GM18909 (cell line): ENCODE measurements at regions not wholly inside any gene's neighbourhood (a gene's known extent, or its start where the extent isn't known, plus 50 kb on each side); places are given as distances from the start of the nearest gene placed in this dataset.
"Not testable (repeated sequence)": the region's sequence is repeated elsewhere in the genome, so short reads cannot be mapped to it uniquely, and the experiment has no call there.

Experiments used
- ATAC-seq: cut with Tn5 transposase; IDR thresholded peaks from one replicate; pipeline ENCODE4 v1.9.1; 2021; ENCODE audit warnings: mild to moderate bottlenecking; ENCODE audit not compliant: unreplicated experiment, poor library complexity

DNA sequence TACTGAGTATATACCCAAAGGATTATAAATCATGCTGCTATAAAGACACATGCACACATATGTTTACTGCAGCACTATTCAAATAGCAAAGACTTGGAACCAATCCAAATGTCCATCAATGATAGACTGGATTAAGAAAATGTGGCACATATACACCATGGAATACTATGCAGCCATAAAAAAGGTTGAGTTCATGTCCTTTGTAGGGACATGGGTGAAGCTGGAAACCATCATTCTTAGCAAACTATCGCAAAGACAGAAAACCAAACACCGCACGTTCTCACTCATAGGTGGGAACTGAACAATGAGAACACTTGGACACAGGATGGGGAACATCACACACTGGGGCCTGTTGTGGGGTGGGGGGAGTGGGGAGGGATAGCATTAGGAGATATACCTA lies 378.3 kb upstream of the PIK3R1 start:
- not testable (repeated sequence) for ATAC-seq

DNA sequence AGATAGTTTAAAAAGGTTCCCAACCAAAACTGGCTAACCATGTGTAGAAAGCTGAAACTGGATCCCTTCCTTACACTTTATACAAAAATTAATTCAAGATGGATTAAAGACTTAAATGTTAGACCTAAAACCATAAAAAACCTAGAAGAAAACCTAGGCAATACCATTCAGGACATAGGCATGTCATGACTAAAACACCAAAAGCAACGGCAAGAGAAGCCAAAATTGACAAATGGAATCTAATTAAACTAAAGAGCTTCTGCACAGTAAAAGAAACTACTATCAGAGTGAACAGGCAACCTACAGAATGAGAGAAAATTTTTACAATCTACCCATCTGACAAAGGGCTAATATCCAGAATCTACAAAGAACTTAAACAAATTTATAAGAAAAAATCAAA lies 379.1 kb upstream of the PIK3R1 start:
- not testable (repeated sequence) for ATAC-seq

DNA sequence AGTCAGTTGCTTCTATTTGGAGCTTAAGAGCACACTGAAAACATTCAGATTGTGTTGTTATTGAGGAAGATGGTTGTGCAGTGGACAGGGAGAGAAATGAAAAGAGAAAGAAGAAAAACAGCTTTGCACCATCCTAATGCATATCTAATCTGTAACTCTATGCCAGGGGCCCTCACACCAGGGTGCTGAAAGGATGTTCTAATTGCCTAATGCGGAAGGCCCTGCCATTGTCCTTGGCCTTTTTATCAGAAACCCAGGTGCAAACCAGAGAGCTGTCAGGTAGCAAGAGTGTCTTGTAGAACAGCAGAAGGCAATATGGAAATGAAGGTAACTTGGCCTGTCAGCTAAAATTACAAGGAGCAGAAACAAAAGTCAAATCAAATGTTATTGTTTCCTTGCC lies 384.5 kb upstream of the PIK3R1 start:
- ATAC-seq = no peak

DNA sequence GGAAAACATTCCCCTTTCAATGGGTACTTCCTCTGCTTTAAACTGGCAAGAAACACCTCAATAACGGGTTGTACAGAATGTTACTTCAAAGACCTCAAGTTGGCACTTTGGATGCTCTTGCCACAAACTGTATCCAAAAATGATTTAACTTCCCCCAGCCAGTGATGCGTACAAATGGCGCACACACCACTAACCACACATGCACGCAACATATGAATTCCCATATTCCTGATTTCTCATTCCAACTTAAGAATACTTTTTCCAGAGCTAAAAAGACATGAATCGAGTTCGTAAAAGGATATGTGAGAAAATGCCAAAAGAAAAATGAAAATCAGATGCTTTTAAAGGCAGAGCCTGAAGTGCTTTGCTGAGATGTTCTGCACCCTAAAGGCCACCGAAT lies 388.0 kb upstream of the PIK3R1 start:
- ATAC-seq = no peak

DNA sequence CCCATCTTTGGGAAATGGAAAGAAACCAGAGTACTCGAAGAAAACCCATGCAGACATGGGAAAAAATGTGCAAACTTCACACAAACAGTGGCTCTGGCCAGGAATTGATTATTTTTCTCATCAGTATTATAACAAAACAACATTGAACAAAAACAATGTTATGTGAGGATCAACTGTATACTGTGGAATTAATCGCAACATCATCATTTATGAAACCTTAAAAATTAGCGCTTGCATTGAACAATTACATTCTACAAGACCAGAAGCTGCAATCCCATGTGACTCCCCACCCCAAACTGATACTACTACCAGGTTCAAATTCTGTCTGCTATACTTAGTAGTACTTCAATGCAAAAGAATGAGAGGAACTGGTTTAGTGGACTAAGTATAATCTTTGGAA lies 390.7 kb upstream of the PIK3R1 start:
- no peak for ATAC-seq

DNA sequence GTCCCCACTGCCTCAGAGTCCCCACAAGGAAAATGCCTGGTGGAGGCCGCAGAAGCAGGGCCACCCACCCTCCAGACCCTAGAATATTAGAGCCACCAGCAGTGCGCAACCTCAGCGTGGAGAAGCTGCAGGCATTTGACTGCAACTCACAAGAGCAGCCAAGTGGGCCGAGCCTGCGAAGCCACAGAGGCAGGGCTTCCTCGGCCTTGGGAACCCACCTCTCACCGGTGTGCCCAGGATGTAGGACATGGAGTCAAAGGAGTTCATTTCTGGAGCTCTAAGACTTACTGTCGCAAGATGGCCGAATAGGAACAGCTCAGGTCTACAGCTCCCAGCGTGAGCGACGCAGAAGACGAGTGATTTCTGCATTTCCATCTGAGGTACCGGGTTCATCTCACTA lies 397.9 kb upstream of the PIK3R1 start:
- ATAC-seq = no peak

DNA sequence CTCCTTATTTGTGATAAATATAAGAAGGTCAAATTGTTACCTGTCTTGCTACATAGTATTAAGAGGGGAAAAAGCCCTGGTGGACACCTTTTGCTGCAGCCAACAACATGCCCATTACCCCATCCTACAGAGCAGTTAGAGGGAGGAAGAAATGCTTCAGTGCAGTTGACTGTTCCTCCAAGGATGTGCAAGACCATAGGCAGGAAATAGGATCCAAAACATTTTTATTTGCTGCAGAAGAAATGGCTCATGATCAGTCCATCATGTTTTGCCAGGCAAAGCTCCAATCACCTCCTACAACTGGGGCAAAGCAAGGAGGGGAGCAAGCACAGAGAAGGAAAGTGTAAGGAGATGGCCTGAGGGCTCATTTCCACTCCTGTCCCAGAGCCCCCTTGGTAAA lies 399.1 kb upstream of the PIK3R1 start:
- no peak for ATAC-seq

DNA sequence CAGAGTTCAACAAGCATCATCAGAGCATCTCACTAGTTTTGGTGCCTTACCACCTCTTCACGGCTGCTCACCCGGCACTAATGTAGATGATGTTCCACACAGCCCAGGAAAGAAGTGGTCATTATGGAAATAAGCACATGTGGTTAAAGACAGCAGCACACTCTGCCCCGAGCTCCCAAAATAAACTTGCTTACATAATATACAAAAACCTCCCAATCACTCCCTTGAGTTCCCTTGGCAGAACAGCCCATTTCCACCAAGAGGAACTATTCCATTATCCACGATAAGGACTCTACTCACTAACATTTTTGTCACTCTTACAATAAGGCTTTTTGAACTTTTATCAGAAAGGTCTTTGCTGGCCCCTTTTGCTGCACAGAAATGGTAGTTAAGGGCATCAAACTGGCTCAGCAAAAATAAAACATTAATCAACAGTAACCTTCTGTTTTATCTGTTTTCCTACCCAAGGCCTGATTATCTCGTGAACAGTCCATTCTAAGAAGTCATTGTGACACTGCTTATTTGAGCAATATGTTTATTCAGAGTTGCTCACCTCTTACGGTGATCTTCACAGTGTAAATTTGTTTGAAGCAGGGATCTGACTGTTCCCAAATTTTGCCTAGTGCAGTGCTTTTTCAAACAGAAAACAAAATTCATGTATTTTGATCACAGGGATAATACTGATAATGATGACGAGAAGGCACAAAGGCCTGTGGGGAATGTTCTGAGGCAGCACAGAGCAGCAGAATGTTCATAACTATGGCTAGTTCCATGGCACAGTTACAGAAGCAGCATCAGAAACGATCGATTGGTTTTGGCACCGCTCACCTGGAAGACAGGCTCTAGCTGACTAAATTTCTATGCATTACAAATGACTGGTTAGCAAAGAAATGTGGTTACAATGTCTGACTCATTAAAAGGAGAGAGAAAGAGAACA lies 399.8 kb upstream of the PIK3R1 start:
- no peak for ATAC-seq

DNA sequence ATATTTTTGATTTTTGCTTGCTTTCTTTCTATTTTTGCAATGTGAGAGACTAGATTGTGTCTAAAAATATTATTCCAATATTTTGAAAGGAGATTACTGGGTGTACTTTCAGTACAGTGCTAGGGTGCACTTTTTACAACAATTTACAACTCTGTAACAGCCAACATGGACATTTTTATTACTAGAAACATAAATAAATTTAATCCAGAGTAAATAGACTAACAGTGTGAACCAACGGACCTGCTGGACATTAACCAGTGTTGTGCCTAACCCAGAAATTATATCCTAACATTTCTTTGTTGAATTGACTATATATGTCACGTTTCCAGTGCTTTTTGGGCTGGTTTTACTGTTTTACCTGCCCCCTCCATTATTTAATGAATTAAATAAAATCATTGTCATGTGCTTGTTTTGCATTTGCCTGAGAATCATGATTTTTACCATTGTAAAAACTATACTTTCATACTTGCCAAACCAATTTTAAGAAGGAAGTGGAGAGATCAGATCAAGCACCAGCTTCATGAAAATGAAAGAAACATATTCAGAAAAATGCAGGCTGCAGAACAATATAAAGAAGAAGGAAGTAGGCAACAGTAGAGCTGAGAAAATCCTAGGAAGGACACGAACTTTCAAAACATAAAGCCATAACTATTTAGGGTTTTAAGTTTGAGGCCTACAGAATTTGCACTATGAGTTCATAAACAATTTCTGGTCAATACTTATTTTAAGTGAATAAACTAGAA lies 400.8 kb upstream of the PIK3R1 start:
- ATAC-seq = no peak

DNA sequence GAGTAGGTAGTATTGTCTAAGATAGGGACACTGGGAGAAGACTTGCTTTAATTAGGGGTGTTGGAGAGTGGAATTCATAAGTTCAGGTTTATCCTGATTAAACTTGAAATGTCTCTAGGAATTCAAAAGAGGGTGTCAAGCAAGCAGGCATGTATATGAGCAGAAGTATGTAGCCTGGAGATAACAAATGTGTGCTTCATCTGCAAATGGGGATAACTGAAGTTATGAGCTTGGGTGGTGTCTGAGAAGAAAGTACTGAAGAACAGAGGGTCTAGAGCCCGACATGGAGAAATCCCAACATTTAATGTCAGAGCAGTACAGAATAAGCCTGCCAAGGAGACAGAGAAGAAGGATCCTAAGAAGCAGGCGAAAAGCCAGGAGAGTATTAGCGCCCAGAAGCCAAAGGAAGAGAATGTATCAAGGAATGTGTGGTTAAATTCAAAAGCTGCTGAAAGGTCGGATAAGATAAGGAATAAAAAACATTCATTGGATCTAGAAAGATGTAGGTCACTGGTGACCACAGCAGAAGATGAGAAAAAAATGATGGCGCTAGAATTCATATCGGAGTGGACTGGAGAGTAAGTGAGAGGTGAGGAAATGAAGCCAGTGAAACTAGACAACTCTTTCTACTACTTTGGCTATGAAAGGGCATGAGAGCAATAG lies 401.5 kb upstream of the PIK3R1 start:
- no peak for ATAC-seq

DNA sequence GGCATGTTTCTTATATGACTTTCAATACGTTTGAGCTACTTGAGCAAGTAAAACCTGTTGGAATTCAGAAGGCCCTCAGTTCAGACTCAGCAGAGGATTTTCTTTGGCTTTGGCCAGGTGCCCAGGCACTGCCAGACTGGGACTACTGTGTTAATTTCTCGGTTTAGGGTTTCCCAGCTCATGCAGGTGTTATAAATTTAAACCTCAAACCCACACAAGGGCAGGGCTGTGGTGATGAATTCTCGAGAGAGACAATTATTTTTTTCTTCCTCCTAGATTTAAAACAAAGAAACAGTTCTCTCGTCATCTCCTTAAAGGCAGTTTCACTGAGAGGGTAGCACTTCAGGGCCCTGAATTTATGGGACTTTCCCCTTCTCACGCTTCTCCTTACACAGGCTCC lies 406.0 kb upstream of the PIK3R1 start:
- ATAC-seq = no peak

DNA sequence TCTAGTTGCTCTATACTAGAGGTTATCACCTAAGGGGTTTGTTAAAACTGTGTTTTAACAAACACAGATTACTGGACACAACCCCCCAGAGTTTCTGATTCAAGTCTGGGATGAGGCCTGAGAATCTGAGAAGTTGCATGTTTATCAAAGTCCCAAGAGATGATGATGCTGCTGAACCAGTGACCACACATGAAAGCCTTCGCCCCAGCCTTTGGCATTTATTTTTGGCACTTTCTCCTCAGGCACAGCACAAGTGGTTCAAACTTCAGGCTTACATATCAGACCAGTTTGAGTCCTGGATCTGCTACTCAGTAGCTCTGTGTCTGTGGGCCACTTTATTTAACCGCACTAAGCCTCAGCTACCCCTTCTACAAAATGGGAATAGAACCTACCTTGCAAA lies 407.2 kb upstream of the PIK3R1 start:
- no peak for ATAC-seq

DNA sequence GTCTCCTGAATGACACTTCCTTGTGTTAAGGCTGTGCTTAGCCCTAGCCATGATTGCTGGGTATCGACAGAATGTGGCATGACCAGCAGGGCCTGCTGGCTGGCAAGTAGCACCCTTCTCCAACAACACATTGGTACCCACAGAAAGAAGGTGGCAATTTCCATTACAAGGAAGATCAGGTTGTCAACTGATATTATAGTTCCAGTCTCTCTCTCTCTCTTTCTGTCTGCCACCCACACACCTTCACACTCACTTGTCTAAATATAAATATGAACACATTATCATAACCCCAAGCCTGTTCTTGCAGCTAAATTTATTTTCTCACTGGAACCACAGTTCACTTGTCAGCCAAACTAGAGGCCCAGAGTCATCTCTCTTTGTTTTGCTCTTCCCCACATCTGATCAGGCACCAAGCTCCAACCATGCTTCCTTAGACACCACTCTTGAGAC lies 408.1 kb upstream of the PIK3R1 start:
- no peak for ATAC-seq

DNA sequence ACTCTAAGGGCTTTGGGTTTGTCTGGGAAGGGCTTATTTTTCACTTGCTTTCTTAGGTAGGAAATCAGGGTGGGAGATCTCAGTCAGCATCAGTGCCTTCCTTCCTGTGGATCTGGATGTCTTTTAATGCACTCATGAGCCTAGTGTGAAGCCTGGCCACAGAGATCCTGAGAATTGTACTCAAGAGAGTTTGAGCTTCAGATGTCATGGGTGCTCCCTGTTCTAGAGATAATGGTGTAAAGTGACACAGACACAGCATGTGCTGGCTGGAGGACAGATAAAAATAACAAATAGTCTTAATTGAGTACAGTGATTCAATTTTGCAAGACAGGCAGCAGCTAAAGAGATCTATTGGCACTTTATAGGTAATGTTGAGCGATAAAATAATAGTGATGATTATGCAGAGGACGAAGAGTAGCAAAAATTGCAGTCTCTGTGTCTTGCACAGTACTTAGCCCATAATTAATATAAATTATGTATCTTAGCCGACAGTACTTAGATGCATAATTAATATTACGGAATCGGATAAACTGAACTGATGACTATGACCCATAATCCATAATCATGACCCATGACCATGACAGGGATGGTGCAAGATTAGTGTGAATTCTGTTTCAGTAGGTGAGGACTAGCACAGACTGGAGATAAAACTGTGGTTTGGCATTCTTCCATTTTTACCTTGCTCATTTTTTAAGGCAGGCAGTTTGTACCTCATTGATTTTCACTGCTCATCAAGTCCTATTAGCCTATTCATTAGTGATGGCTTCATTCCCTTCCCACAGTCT lies 408.7 kb upstream of the PIK3R1 start:
- no peak for ATAC-seq

DNA sequence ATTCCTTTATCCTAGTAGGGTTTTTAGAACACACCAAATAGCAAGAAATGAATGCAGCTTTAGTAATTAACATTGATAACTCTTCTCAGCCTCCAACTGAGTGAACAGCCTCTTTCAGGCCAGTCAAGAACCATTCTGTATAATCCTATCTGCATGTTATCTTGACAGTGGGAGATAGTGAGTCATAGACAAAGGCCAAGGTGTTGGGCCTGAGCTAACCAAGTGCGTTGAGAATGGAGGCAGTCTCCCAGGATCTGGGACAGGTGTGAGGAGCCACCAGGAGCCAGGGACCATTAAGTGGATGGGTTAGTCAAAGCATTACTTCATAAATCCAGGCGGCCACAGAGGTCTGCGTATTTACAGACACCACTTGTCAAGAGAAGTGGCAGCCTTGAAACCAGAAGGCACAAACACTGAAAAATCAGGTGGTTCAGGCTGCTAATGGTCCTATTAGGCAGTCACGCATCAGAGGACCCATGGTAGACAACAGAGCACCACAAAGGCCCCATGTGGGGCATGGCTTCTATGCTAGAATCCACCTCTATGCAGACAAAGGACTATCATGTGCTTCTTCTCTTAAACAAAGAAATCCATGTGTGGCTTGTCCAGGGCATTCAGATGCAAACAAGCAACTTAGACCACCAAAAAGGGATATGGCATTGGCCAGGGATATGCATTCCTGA lies 409.7 kb upstream of the PIK3R1 start:
- no peak for ATAC-seq

DNA sequence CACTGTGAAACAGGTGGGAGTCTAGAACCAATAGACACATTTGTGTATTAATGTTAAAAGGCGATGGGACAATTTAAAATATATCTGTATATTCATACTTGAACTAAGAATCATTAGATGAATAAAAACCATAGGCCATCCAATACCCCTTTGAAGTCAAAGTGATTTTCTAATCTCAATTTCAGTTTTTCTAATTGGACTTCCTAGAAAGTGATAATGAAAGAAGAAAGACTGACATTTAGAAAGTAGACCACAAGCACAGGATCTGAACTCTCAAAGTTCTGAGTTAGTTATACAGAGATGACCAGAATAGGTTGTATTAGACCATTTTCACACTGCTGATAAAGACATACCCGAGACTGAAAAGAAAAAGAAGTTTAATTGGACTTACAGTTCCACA lies 412.8 kb upstream of the PIK3R1 start:
- ATAC-seq = peak; percentile 52

DNA sequence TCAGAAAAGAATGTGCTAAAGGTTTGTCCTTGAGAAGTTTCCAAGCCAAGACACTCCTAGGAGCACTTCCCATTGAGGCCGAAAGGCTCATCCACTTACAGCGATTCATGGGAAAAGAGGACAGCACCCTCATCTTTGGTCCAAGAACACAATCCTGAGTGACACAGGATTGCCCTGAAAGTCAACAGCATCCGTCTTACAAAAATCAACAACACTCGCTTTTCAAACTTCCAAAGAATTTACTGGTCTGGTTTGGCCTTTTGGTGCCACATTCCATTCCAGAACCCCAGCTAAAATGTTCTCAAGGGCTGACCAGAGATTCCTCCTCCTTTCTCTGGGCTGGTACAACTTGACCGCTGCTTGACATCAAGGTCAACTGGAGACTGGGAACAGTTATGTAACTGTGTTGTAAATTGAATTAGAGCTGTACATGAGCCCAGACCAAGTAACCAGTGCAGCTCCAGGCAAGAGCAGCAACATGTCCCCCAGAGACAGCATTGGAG lies 415.8 kb upstream of the PIK3R1 start:
- ATAC-seq = no peak

DNA sequence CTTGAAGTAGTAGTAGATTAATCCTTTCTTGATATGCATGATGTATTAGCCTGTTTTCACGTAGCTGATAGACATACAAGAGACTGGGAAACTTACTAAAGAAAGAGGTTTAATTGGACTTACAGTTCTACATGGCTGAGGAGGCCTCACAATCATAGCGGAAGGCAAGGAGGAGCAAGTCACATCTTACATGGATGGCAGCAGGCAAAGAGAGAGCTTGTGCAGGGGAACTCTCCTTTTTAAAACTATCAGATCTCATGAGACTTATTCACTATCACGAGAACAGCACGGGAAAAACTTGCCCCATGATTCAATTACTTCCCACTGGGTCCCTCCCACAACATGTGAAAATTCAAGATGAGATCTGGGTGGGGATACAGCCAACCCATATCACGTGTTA lies 417.1 kb upstream of the PIK3R1 start:
- ATAC-seq = not testable (repeated sequence)

DNA sequence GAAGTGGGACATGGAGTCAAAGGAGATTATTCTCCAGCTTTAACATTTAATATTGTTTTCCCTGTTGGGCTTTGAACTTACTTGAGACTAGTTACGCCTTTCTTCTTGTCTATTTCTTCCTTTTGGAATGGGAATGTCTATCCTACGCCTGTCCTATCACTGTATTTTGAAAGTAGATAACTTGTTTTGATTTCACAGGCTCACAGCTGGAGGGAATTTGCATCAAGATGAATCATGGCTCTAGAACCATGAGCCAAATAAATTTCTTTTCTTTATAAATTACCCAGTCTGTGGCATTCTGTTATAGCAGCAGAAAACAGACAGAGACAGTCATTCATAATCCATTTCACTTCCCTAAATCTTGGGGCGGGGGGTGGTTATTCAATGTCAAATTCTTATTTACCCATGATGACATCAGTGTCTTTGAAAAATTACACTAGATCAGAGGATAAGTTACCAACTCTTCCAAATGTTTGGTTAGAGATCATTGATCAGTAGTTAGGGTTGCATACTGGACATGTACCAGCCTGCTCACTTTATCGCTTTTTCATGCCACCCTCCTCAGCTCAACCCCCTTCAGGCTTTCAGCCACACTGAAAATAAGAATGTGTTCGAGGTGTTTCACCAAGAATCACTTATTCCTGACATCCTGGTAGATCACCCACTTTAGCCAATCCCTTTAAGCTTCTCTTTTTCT lies 419.6 kb upstream of the PIK3R1 start:
- ATAC-seq = no peak
